ENCODE measurements at regions not wholly inside any gene's neighbourhood (a gene's known extent, or its start where the extent isn't known, plus 50 kb on each side); places are given as distances from the start of the nearest gene placed in this dataset.

- H3K9ac ChIP-seq (ENCODE audit: low read depth, low read length, poor library complexity, severe bottlenecking), result no peak overlapping the region
These were observed 175.9 kb downstream of the RPLP1 start for GRCh38 chr15:69628256-69629093.

GRCh38 chr15:69629631-69630161 is 177.1 kb downstream of the RPLP1 start:
- no peaks in the 10 kb centered on the region for H3K36me3 ChIP-seq (ENCODE audit: insufficient read depth, low read length)
- H3K9me3 ChIP-seq (ENCODE audit: insufficient read depth, low read depth, low read length), result no peaks in the 10 kb centered on the region
- H4K20me1 ChIP-seq (ENCODE audit: insufficient read depth, low read length, poor library complexity, severe bottlenecking), result no peaks in the 10 kb centered on the region
- TF ChIP-seq EZH2phosphoT487 (IDR thresholded peaks at IDR 0.05; ENCODE audit: borderline replicate concordance), result no peak
- no peak for TF ChIP-seq CTCF (conservative IDR thresholded peaks at IDR 0.05; ENCODE audit: low read length)
- no peaks in the 10 kb centered on the region for H3F3A ChIP-seq (ENCODE audit: low read depth)
- no peak overlapping the region for H2AFZ ChIP-seq (ENCODE audit: low read length)
- H3K4me1 ChIP-seq (ENCODE audit: insufficient read depth, low read length, poor library complexity, severe bottlenecking), result no peaks in the 10 kb centered on the region
- H3K79me2 ChIP-seq (ENCODE audit: insufficient read depth, low read length), result no peaks in the 10 kb centered on the region
- H3K27me3 ChIP-seq (ENCODE audit: insufficient read depth, low read length, poor library complexity, severe bottlenecking), result no peaks in the 10 kb centered on the region
- no peaks in the 10 kb centered on the region for H3K9me2 ChIP-seq (replicated peaks; ENCODE audit: low read depth, low read length)
- H3K4me3 ChIP-seq (ENCODE audit: low read length, poor library complexity, severe bottlenecking), result no peak overlapping the region
- no peak overlapping the region for H3K4me2 ChIP-seq (ENCODE audit: low read depth, low read length, poor library complexity, severe bottlenecking)
- no peak overlapping the region for H3K9ac ChIP-seq (ENCODE audit: low read depth, low read length, poor library complexity, severe bottlenecking)

More at GRCh38 chr15:69628256-69629093, 175.9 kb downstream of the RPLP1 start:
- H3K4me1 ChIP-seq (ENCODE audit: insufficient read depth, low read length, poor library complexity, severe bottlenecking), result peaks cover 7% of the 10 kb centered on the region
- no peak overlapping the region for H2AFZ ChIP-seq (ENCODE audit: low read length)
- H4K20me1 ChIP-seq (ENCODE audit: insufficient read depth, low read length, poor library complexity, severe bottlenecking), result no peaks in the 10 kb centered on the region
- H3K79me2 ChIP-seq (ENCODE audit: insufficient read depth, low read length), result no peaks in the 10 kb centered on the region
- TF ChIP-seq CTCF (conservative IDR thresholded peaks at IDR 0.05; ENCODE audit: low read length), result no peak
- TF ChIP-seq EZH2phosphoT487 (IDR thresholded peaks at IDR 0.05; ENCODE audit: borderline replicate concordance), result no peak
- no peaks in the 10 kb centered on the region for H3K9me3 ChIP-seq (ENCODE audit: insufficient read depth, low read depth, low read length)
- H3F3A ChIP-seq (ENCODE audit: low read depth), result no peaks in the 10 kb centered on the region
- H3K4me3 ChIP-seq (ENCODE audit: low read length, poor library complexity, severe bottlenecking), result no peak overlapping the region
- H3K9me2 ChIP-seq (replicated peaks; ENCODE audit: low read depth, low read length), result no peaks in the 10 kb centered on the region
- no peak overlapping the region for H3K4me2 ChIP-seq (ENCODE audit: low read depth, low read length, poor library complexity, severe bottlenecking)
- no peaks in the 10 kb centered on the region for H3K27me3 ChIP-seq (ENCODE audit: insufficient read depth, low read length, poor library complexity, severe bottlenecking)
- H3K36me3 ChIP-seq (ENCODE audit: insufficient read depth, low read length), result no peaks in the 10 kb centered on the region

GRCh38 chr15:69631005-69631404 is 178.4 kb downstream of the RPLP1 start:
- H3K9ac ChIP-seq (ENCODE audit: low read depth, low read length, poor library complexity, severe bottlenecking), result no peak overlapping the region

More at GRCh38 chr15:69631005-69631404, 178.4 kb downstream of the RPLP1 start:
- no peak for TF ChIP-seq EZH2phosphoT487 (IDR thresholded peaks at IDR 0.05; ENCODE audit: borderline replicate concordance)
- no peak for TF ChIP-seq CTCF (conservative IDR thresholded peaks at IDR 0.05; ENCODE audit: low read length)
- Histone ChIP-seq H3K9me2 (replicated peaks; ENCODE audit: low read depth, low read length) (no peaks in the 10 kb centered on the region), H2AFZ (ENCODE audit: low read length) (no peak overlapping the region), H4K20me1 (ENCODE audit: insufficient read depth, low read length, poor library complexity, severe bottlenecking) (no peaks in the 10 kb centered on the region), H3K79me2 (ENCODE audit: insufficient read depth, low read length) (no peaks in the 10 kb centered on the region), H3K36me3 (ENCODE audit: insufficient read depth, low read length) (no peaks in the 10 kb centered on the region), H3K9me3 (ENCODE audit: insufficient read depth, low read depth, low read length) (no peaks in the 10 kb centered on the region), H3K4me3 (ENCODE audit: low read length, poor library complexity, severe bottlenecking) (no peak overlapping the region), H3F3A (ENCODE audit: low read depth) (no peaks in the 10 kb centered on the region), H3K4me2 (ENCODE audit: low read depth, low read length, poor library complexity, severe bottlenecking) (no peak overlapping the region), H3K4me1 (ENCODE audit: insufficient read depth, low read length, poor library complexity, severe bottlenecking) (no peaks in the 10 kb centered on the region), H3K27me3 (ENCODE audit: insufficient read depth, low read length, poor library complexity, severe bottlenecking) (no peaks in the 10 kb centered on the region)

Data from Loucy (cell line).